ENCODE measurements at regions not wholly inside any gene's neighbourhood (a gene's known extent, or its start where the extent isn't known, plus 50 kb on each side); places are given as distances from the start of the nearest gene placed in this dataset.
A peak's percentile ranks its signal among the peaks of the same experiment; 100 is the strongest.

DNA sequence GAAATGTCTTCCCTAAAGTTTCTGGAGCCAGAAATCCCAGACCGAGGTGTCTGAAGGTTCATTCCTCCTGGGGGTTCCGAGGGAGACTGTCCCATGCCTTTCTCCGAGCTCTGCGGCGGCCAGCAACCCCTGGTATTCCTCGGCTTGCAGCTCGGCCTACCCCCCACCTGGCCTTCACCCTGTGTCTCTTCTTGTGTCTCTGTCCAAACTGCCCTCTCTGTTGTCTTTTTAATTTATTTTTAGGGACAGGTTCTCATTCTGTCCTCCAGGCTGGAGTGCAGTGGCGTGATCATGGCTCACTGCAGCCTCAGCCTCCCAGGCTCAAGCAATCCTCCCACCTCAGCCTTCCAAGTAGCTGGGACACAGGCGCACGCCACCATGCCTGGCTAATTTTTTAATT lies 211.7 kb downstream of the SEC14L1 start:
- in situ Hi-C loops (cut with MboI; ENCODE audit: low pct_unique_long_range_greater_than_20kb, low sequenced_read_pairs, unreplicated experiment): no loop called here
- DNase-seq (ENCODE audit: low spot score): no peak
- no peak for TF ChIP-seq CTCF (IDR thresholded peaks at IDR 0.05; ENCODE audit: extremely low read depth, insufficient read depth, missing control alignments)

DNA sequence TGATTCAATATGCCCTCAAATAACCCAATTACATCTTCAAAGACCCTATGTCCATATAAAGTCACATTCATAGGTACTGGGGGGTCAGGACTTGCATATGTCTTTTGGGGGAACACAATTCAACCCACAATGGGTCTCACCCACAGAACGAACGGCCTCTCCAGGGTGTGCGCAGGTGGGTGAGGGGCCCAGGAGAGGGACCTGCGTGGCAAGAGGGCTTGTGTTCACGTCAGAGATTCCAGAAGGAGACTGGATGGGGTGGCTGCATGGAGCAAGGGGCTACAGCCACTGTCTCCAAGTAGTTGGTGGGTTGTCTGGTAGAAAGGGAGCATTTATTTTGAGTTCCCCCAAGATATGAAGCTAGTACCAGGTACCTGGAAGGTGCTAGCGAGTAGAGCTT lies 212.2 kb downstream of the SEC14L1 start:
- no peak for DNase-seq (ENCODE audit: low spot score)
- TF ChIP-seq CTCF (IDR thresholded peaks at IDR 0.05; ENCODE audit: extremely low read depth, insufficient read depth, missing control alignments): no peak
- in situ Hi-C loops (cut with MboI; ENCODE audit: low pct_unique_long_range_greater_than_20kb, low sequenced_read_pairs, unreplicated experiment): no loop called here

- no peak for DNase-seq (ENCODE audit: low spot score)
Measured at GRCh38 chr17:77353684-77354419, 213.1 kb downstream of the SEC14L1 start.

DNA sequence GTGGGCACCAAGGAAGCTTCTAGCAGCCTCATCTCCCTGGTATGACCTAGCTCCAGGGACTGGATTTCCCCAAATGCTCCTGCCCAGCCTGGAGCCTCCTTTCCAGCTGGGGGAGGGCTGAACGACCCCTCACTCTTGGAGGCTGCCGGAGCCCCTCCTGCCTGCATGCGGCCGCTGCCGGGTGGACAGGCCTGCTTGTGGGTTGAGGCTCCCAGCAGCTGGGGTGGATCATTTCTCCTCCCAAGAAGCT lies 213.6 kb downstream of the SEC14L1 start:
- no peak for DNase-seq (ENCODE audit: low spot score)
- no peak for TF ChIP-seq CTCF (IDR thresholded peaks at IDR 0.05; ENCODE audit: extremely low read depth, insufficient read depth, missing control alignments)
- in situ Hi-C loops (cut with MboI; ENCODE audit: low pct_unique_long_range_greater_than_20kb, low sequenced_read_pairs, unreplicated experiment): no loop called here

More at GRCh38 chr17:77353684-77354419, 213.1 kb downstream of the SEC14L1 start:
- TF ChIP-seq CTCF (IDR thresholded peaks at IDR 0.05; ENCODE audit: extremely low read depth, insufficient read depth, missing control alignments): no peak
- in situ Hi-C loops (cut with MboI; ENCODE audit: low pct_unique_long_range_greater_than_20kb, low sequenced_read_pairs, unreplicated experiment): no loop called here

DNA sequence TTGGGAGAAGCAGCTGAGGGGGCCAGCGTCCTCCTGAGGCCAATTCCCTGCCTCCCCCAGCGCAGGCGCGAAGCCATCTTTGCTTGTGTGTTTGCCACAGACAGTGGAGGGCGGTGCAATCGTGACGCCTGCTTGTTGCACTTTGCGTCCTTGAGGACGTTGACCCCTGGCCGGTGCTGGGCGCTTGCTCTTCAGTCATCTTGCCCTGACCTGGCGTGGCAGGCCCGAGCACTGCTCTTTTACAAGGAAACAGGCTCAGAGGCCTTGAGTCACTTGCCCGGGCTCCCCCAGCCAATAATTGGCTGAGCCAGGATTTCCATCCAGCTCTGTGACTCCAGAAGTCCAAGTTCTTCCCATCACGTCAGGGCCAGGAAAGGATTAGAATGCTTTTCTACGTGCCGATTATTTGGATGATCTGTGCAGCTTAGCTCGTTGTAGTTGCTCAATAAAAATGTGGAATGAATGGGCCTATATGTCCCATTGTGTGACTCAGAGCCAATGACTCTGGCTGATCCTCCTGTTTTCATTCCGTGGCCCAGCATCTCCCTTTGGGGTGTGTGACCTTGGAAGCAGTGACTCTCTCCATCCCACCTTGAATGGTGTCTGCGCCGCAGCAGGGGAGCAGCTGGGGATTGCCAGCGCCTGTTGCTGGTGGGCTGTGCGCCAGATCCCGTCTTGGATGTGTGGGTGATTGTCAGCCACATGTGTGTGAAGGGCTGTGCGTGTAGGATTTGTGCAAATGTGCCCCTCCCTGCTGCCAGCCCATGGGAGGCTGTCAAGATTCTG lies 214.1 kb downstream of the SEC14L1 start:
- TF ChIP-seq CTCF (IDR thresholded peaks at IDR 0.05; ENCODE audit: extremely low read depth, insufficient read depth, missing control alignments): no peak
- in situ Hi-C loops (cut with MboI; ENCODE audit: low pct_unique_long_range_greater_than_20kb, low sequenced_read_pairs, unreplicated experiment): no loop called here
- DNase-seq (ENCODE audit: low spot score): no peak

DNA sequence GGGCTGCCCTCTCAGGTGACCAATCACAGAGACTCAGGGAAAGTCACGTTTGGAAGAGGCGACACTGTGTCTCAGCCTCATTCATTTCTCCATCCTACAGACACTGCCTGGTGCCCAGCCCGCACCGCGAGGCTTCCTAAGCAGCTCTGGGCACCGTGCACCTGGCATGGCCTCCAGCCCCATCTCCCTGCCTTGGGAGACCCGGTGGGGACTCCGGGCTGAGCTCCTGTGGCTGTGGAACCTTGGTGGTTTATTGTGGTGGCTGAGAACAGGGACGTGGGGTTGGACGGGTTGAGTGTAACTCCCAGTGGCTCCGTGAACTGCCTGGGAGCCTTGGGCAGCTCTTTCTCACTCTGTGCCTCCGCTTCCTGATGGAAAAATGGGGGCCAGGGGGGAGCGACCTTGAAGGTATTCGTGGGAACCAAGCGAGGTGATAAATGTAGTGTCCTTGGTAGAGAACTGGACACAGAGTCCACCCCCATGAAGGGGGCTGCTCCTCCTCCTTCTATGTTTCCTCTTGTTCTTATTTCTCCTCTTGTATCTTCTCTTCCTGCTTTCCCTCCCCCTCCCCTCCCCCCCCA lies 215.4 kb downstream of the SEC14L1 start:
- TF ChIP-seq CTCF (IDR thresholded peaks at IDR 0.05; ENCODE audit: extremely low read depth, insufficient read depth, missing control alignments): no peak
- in situ Hi-C loops (cut with MboI; ENCODE audit: low pct_unique_long_range_greater_than_20kb, low sequenced_read_pairs, unreplicated experiment): no loop called here
- DNase-seq (ENCODE audit: low spot score): peak; percentile 35

Data from GM13977 (cell line).